GM12891 (cell line): ENCODE measurements at regions not wholly inside any gene's neighbourhood (a gene's known extent, or its start where the extent isn't known, plus 50 kb on each side); places are given as distances from the start of the nearest gene placed in this dataset.

ENCODE experiments used
- POLR2A ChIP-seq: IDR thresholded peaks from 2 replicates; pipeline ENCODE4 v1.6.1; 2011; ENCODE audit warnings: low read depth, low read length, control low read depth
- POLR2AphosphoS5 ChIP-seq: IDR thresholded peaks from 2 replicates; pipeline ENCODE4 v1.6.1; 2011; ENCODE audit warnings: low read depth, low read length, control low read depth

- TF ChIP-seq POLR2AphosphoS5, result no peak
- TF ChIP-seq POLR2A, result no peak
Observed at GRCh38 chrX:113947548-113947947, 636.3 kb upstream of the HTR2C start.
